DND-41 (cell line): ENCODE measurements at regions not wholly inside any gene's neighbourhood (a gene's known extent, or its start where the extent isn't known, plus 50 kb on each side); places are given as distances from the start of the nearest gene placed in this dataset.

Source experiments
- ATAC-seq: fragments of 200-7000 bp; cut with Tn5 transposase; 3 replicates; pipeline ENCODE4 v1.9.1; 2021; ENCODE audit warnings: low read depth; ENCODE audit not compliant: insufficient read depth
- DNase-seq: peaks from one replicate; pipeline ENCODE4 v3.0.0-alpha.2; 2020
- H2AFZ ChIP-seq: 2 replicates; pipeline ENCODE4 v1.6.0; 2012; ENCODE audit warnings: low read depth, low read length
- H3K27ac ChIP-seq: 2 replicates; pipeline ENCODE4 v1.5.1; 2012; ENCODE audit warnings: low read length, inconsistent platforms
- H3K27me3 ChIP-seq: fragments of 200-600 bp; sonication (generic); 2 replicates; pipeline ENCODE4 v1.6.0; 2012; ENCODE audit warnings: low read length, mild to moderate bottlenecking, inconsistent platforms; ENCODE audit not compliant: insufficient read depth, poor library complexity
- H3K36me3 ChIP-seq: 2 replicates; pipeline ENCODE4 v1.5.1; 2012; ENCODE audit warnings: low read length, inconsistent platforms; ENCODE audit not compliant: insufficient read depth
- H3K4me1 ChIP-seq: 2 replicates; pipeline ENCODE4 v1.5.1; 2012; ENCODE audit warnings: mild to moderate bottlenecking, low read length; ENCODE audit not compliant: insufficient read depth
- H3K4me2 ChIP-seq: 2 replicates; pipeline ENCODE4 v1.6.0; 2012; ENCODE audit warnings: mild to moderate bottlenecking, moderate library complexity, low read length, inconsistent platforms; ENCODE audit not compliant: insufficient read depth
- H3K4me3 ChIP-seq, 2 experiments: fragments of 200-600 bp in 1 of 2; shearing (Covaris generic) in 1 of 2; 2 replicates each; pipeline ENCODE4 v1.5.1; 2012 to 2016; ENCODE audit warnings: inconsistent platforms in 2 of 2, low read length in 2 of 2, mild to moderate bottlenecking in 2 of 2, low read depth in 1 of 2, moderate library complexity in 1 of 2
- H3K79me2 ChIP-seq: 2 replicates; pipeline ENCODE4 v1.6.0; 2012; ENCODE audit warnings: low read length, inconsistent platforms; ENCODE audit not compliant: insufficient read depth
- H3K9ac ChIP-seq: 2 replicates; pipeline ENCODE4 v1.6.0; 2012; ENCODE audit warnings: low read depth, mild to moderate bottlenecking, inconsistent platforms, low read length, moderate library complexity
- H3K9me3 ChIP-seq: 2 replicates; pipeline ENCODE4 v1.5.1; 2012; ENCODE audit warnings: low read length, moderate library complexity, mild to moderate bottlenecking, inconsistent platforms; ENCODE audit not compliant: insufficient read depth, severe bottlenecking
- H4K20me1 ChIP-seq: 2 replicates; pipeline ENCODE4 v1.6.0; 2012; ENCODE audit warnings: low read length; ENCODE audit not compliant: insufficient read depth
- EZH2 ChIP-seq: IDR thresholded peaks from 3 replicates; pipeline ENCODE4 v1.6.1; 2012; ENCODE audit warnings: borderline replicate concordance, low read depth, mild to moderate bottlenecking, moderate library complexity, low read length, inconsistent platforms; ENCODE audit not compliant: severe bottlenecking
- TF ChIP-seq, protein P1 (sequence below): IDR thresholded peaks from 2 replicates; pipeline ENCODE4 v1.5.1; 2012; ENCODE audit warnings: borderline replicate concordance, low read length, moderate library complexity, mild to moderate bottlenecking; ENCODE audit not compliant: poor library complexity, severe bottlenecking; ENCODE audit errors: extremely low read depth

- no peaks in the 10 kb centered on the region for H3K36me3 ChIP-seq
- ATAC-seq: peak; percentile 52
- H3K9ac ChIP-seq: no peak overlapping the region
- H3K27ac ChIP-seq: peak overlapping the region; percentile 34; the same call in 1 of the 2 replicates
- H3K4me1 ChIP-seq: peaks cover 18% of the 10 kb centered on the region
- no peaks in the 10 kb centered on the region for H3K79me2 ChIP-seq
- TF ChIP-seq, protein P1, sequence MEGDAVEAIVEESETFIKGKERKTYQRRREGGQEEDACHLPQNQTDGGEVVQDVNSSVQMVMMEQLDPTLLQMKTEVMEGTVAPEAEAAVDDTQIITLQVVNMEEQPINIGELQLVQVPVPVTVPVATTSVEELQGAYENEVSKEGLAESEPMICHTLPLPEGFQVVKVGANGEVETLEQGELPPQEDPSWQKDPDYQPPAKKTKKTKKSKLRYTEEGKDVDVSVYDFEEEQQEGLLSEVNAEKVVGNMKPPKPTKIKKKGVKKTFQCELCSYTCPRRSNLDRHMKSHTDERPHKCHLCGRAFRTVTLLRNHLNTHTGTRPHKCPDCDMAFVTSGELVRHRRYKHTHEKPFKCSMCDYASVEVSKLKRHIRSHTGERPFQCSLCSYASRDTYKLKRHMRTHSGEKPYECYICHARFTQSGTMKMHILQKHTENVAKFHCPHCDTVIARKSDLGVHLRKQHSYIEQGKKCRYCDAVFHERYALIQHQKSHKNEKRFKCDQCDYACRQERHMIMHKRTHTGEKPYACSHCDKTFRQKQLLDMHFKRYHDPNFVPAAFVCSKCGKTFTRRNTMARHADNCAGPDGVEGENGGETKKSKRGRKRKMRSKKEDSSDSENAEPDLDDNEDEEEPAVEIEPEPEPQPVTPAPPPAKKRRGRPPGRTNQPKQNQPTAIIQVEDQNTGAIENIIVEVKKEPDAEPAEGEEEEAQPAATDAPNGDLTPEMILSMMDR: no peak
- no peak for TF ChIP-seq EZH2
- peak; percentile 3 for DNase-seq
- H3K27me3 ChIP-seq: no peaks in the 10 kb centered on the region
- no peaks in the 10 kb centered on the region for H4K20me1 ChIP-seq
- H3K4me2 ChIP-seq: no peak overlapping the region
- H3K9me3 ChIP-seq: no peaks in the 10 kb centered on the region
- no peak overlapping the region for H3K4me3 ChIP-seq
- H2AFZ ChIP-seq: no peak overlapping the region
Observed at GRCh38 chr2:128631698-128632500, 313.2 kb upstream of the HS6ST1 start.

DNA sequence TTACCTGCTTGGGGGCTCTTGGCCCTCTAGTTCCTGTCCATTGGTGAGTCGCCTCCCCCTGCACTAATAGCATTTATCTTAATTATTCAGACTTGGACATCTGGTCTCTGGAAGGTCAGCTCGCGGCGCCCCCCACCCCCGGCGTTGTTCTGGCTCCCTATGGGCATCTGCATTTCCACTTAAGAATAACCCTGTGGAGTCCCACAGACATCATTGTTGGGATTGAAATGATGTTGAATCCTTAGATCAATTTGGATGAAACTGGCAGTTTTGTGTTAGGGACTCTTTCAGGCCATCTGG lies 313.8 kb upstream of the HS6ST1 start:
- H3K4me2 ChIP-seq: no peak overlapping the region

DNA sequence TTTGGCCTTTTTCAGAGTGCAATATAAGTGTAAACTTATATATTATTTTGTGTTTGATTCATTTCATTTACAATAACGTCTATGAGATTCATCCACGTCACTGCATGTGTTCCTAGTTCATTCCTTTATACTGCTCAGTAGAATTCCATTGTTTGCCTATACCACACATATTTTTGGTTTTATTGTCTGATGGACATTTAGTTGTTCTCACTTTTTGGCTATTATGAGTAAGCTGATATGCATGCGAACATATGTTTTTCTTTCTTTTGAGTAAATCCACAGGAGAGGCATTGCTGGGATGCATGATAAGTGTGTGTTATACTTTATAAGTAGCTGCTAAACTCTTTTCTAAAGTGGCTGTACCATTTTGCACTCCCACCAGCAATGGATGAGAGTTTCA lies 314.8 kb upstream of the HS6ST1 start:
- H4K20me1 ChIP-seq: no peaks in the 10 kb centered on the region
- H3K4me1 ChIP-seq: peaks cover 18% of the 10 kb centered on the region
- no peaks in the 10 kb centered on the region for H3K9me3 ChIP-seq
- no peaks in the 10 kb centered on the region for H3K27me3 ChIP-seq
- H3K79me2 ChIP-seq: no peaks in the 10 kb centered on the region
- DNase-seq: no peak
- H3K4me2 ChIP-seq: no peak overlapping the region
- H3K36me3 ChIP-seq: no peaks in the 10 kb centered on the region
- H3K9ac ChIP-seq: no peak overlapping the region
- no peak overlapping the region for H2AFZ ChIP-seq
- H3K27ac ChIP-seq: no peak overlapping the region
- ATAC-seq: no peak
- no peak for TF ChIP-seq EZH2
- TF ChIP-seq, protein P1: no peak
- no peak overlapping the region for H3K4me3 ChIP-seq

More for the DNA sequence above, 313.8 kb upstream of the HS6ST1 start:
- Histone ChIP-seq H3K27ac (no peak overlapping the region), H4K20me1 (no peaks in the 10 kb centered on the region), H3K4me1 (peaks cover 18% of the 10 kb centered on the region), H3K9ac (no peak overlapping the region), H3K4me3 (no peak overlapping the region), H2AFZ (no peak overlapping the region), H3K79me2 (no peaks in the 10 kb centered on the region), H3K36me3 (no peaks in the 10 kb centered on the region), H3K9me3 (no peaks in the 10 kb centered on the region), H3K27me3 (no peaks in the 10 kb centered on the region)
- TF ChIP-seq, protein P1: no peak
- no peak for TF ChIP-seq EZH2
- no peak for ATAC-seq
- DNase-seq: peak; percentile 2
